ENCODE measurements at regions not wholly inside any gene's neighbourhood (a gene's known extent, or its start where the extent isn't known, plus 50 kb on each side); places are given as distances from the start of the nearest gene placed in this dataset.

GRCh38 chr2:2409481-2409880, 78.4 kb upstream of the MYT1L start:
- TF ChIP-seq, protein P1, sequence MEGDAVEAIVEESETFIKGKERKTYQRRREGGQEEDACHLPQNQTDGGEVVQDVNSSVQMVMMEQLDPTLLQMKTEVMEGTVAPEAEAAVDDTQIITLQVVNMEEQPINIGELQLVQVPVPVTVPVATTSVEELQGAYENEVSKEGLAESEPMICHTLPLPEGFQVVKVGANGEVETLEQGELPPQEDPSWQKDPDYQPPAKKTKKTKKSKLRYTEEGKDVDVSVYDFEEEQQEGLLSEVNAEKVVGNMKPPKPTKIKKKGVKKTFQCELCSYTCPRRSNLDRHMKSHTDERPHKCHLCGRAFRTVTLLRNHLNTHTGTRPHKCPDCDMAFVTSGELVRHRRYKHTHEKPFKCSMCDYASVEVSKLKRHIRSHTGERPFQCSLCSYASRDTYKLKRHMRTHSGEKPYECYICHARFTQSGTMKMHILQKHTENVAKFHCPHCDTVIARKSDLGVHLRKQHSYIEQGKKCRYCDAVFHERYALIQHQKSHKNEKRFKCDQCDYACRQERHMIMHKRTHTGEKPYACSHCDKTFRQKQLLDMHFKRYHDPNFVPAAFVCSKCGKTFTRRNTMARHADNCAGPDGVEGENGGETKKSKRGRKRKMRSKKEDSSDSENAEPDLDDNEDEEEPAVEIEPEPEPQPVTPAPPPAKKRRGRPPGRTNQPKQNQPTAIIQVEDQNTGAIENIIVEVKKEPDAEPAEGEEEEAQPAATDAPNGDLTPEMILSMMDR (conservative IDR thresholded peaks at IDR 0.05), result no peak
- no peak for TF ChIP-seq EZH2 (IDR thresholded peaks at IDR 0.05; ENCODE audit: low read depth)

Measured in PC-9 (cell line).